Liver (tissue), 8 donors: ENCODE measurements at regions not wholly inside any gene's neighbourhood (a gene's known extent, or its start where the extent isn't known, plus 50 kb on each side); places are given as distances from the start of the nearest gene placed in this dataset.

Experiments
- DNase-seq: peaks from one replicate; pipeline ENCODE4 v3.0.0-alpha.2; 2017; ENCODE audit warnings: low spot score
- H3K27ac ChIP-seq, 2 donors: one replicate each; pipeline ENCODE4 v1.7.0; 2013; ENCODE audit warnings: inconsistent platforms in 2 of 2, low read length in 2 of 2, control low read depth in 1 of 2, low read depth in 1 of 2, mild to moderate bottlenecking in 1 of 2
- H3K27me3 ChIP-seq, 4 donors: one replicate each; pipeline versions ENCODE4 v1.6.1 to v1.7.0; 2013; ENCODE audit warnings: low read length in 3 of 4, inconsistent platforms in 1 of 4, mild to moderate bottlenecking in 1 of 4, moderate library complexity in 1 of 4; ENCODE audit not compliant: control insufficient read depth in 4 of 4, insufficient read depth in 4 of 4
- H3K36me3 ChIP-seq, 4 donors: one replicate each; pipeline versions ENCODE4 v1.6.1 to v1.7.0; 2013; ENCODE audit warnings: low read length in 3 of 4, mild to moderate bottlenecking in 3 of 4, low read depth in 1 of 4, moderate library complexity in 1 of 4; ENCODE audit not compliant: control insufficient read depth in 4 of 4, insufficient read depth in 3 of 4
- H3K4me1 ChIP-seq, 4 donors: one replicate each; pipeline versions ENCODE4 v1.6.1 to v1.7.0; 2013; ENCODE audit warnings: low read length in 3 of 4, mild to moderate bottlenecking in 3 of 4, moderate library complexity in 1 of 4; ENCODE audit not compliant: control insufficient read depth in 4 of 4, insufficient read depth in 4 of 4
- H3K4me3 ChIP-seq, 3 donors: one replicate each; pipeline versions ENCODE4 v1.6.1 to v1.7.0; 2013; ENCODE audit warnings: low read length in 3 of 3, control low read depth in 1 of 3, low read depth in 1 of 3, mild to moderate bottlenecking in 1 of 3
- H3K9ac ChIP-seq, 2 donors: one replicate each; pipeline ENCODE4 v1.7.0; 2013; ENCODE audit warnings: low read length in 2 of 2, mild to moderate bottlenecking in 2 of 2, moderate library complexity in 2 of 2, control low read depth in 1 of 2, low read depth in 1 of 2
- H3K9me3 ChIP-seq, 4 donors: one replicate each; pipeline versions ENCODE4 v1.6.1 to v1.7.0; 2013; ENCODE audit warnings: low read length in 3 of 4; ENCODE audit not compliant: control insufficient read depth in 4 of 4
- ATF3 ChIP-seq: IDR thresholded peaks from 2 replicates; pipeline ENCODE4 v1.6.1; 2016; ENCODE audit warnings: antibody characterized with exemption
- EGR1 ChIP-seq, 2 donors: IDR thresholded peaks; 2 replicates each; pipeline ENCODE4 v1.6.1; 2016 to 2018; ENCODE audit warnings: antibody characterized with exemption in 2 of 2, low read depth in 2 of 2
- FOXA1 ChIP-seq: IDR thresholded peaks from 2 replicates; pipeline ENCODE4 v1.6.1; 2016; ENCODE audit warnings: antibody characterized with exemption
- GABPA ChIP-seq, 2 donors: IDR thresholded peaks in 1 of 2; conservative IDR thresholded peaks in 1 of 2; 2 replicates each; pipeline ENCODE4 v1.6.1; 2016; ENCODE audit warnings: antibody characterized with exemption in 2 of 2, mild to moderate bottlenecking in 1 of 2, moderate library complexity in 1 of 2
- HNF4G ChIP-seq: IDR thresholded peaks from 2 replicates; pipeline ENCODE4 v1.6.1; 2016; ENCODE audit warnings: antibody characterized with exemption
- JUND ChIP-seq, 2 donors: IDR thresholded peaks; 2 replicates each; pipeline ENCODE4 v1.6.1; 2016; ENCODE audit warnings: antibody characterized with exemption in 2 of 2
- MAX ChIP-seq: IDR thresholded peaks from 2 replicates; pipeline ENCODE4 v1.6.1; 2016; ENCODE audit warnings: antibody characterized with exemption
- NR2F2 ChIP-seq: IDR thresholded peaks from 2 replicates; pipeline ENCODE4 v1.6.1; 2016; ENCODE audit warnings: antibody characterized with exemption
- RAD21 ChIP-seq, 2 donors: IDR thresholded peaks; 2 replicates each; pipeline ENCODE4 v1.6.1; 2016; ENCODE audit warnings: antibody characterized with exemption in 2 of 2, mild to moderate bottlenecking in 2 of 2
- SP1 ChIP-seq: IDR thresholded peaks from 2 replicates; pipeline ENCODE4 v1.6.1; 2018; ENCODE audit warnings: antibody characterized with exemption, mild to moderate bottlenecking
- TAF1 ChIP-seq: conservative IDR thresholded peaks from 2 replicates; pipeline ENCODE4 v1.6.1; 2016; ENCODE audit warnings: antibody characterized with exemption, mild to moderate bottlenecking
- ZBTB33 ChIP-seq: IDR thresholded peaks from 2 replicates; pipeline ENCODE4 v1.6.1; 2016; ENCODE audit warnings: antibody characterized with exemption
- WGBS: extraction: QIAGEN DNeasy Blood & Tissue Kit; methylation state at CpG from one replicate; pipeline ENCODE4 v1.1.7; 2013; 5-methylcytosine and 5-hydroxymethylcytosine counted together
- TF ChIP-seq, protein P1 (sequence below): fragments of 150-350 bp; IDR thresholded peaks from 2 replicates; pipeline ENCODE4 v1.5.1; 2017; ENCODE audit warnings: improper control_type of control experiment, low read depth, low read length; ENCODE audit not compliant: missing input control
- TF ChIP-seq, protein P2 (sequence below): IDR thresholded peaks from 2 replicates; pipeline ENCODE4 v1.6.1; 2016; ENCODE audit warnings: antibody characterized with exemption, mild to moderate bottlenecking
- donor health status: healthy.
- donor health status: healthy.
- donor health status: healthy.
- donor health status: healthy.
- donor health status: healthy.

DNA sequence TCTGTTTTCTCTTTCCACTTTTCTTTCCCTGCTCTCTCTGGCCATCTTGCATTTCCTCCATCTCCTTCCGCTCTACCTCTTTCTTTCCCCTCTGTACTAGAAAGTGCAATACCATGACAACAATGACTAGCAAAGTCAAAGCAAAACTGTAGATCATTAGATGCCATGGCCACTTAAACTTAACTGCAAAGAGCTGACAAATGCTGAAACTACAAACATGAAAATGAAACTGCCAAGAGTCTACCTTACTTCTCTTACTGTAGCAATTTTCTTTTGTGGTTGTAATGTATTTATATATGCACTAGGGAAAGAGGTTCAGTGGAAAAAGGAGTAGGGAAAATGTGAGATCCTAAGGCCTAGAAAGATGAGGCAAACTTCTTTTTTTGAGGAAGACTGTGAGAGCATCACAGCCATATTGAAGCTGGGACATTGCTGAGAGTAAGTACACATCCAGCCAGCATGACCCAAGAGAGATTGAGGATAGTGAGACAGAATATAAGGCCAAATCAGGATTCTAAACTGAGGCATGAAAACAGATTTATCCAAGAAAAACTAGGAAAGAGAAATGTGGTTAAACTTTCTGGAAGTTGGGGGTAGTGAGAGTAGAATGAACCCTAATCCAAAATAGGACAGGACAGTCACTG is 276.6 kb upstream of the NAV3 start:
- H3K4me3 ChIP-seq: no peak overlapping the region
- no peak overlapping the region for H3K9ac ChIP-seq
- no peaks in the 10 kb centered on the region for H3K9me3 ChIP-seq
- 83% methylated on average over 1 of the region's 1 CpG for WGBS
- H3K36me3 ChIP-seq: no peaks in the 10 kb centered on the region
- H3K4me1 ChIP-seq: no peaks in the 10 kb centered on the region
- H3K27me3 ChIP-seq: no peaks in the 10 kb centered on the region
- no peak overlapping the region for H3K27ac ChIP-seq
- TF ChIP-seq MAX (no peak), GABPA (IDR thresholded peaks at IDR 0.05 in 1 of 2, conservative IDR thresholded peaks at IDR 0.05 in 1 of 2) (no peak), SP1 (no peak)
- TF ChIP-seq, protein P1, sequence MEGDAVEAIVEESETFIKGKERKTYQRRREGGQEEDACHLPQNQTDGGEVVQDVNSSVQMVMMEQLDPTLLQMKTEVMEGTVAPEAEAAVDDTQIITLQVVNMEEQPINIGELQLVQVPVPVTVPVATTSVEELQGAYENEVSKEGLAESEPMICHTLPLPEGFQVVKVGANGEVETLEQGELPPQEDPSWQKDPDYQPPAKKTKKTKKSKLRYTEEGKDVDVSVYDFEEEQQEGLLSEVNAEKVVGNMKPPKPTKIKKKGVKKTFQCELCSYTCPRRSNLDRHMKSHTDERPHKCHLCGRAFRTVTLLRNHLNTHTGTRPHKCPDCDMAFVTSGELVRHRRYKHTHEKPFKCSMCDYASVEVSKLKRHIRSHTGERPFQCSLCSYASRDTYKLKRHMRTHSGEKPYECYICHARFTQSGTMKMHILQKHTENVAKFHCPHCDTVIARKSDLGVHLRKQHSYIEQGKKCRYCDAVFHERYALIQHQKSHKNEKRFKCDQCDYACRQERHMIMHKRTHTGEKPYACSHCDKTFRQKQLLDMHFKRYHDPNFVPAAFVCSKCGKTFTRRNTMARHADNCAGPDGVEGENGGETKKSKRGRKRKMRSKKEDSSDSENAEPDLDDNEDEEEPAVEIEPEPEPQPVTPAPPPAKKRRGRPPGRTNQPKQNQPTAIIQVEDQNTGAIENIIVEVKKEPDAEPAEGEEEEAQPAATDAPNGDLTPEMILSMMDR: no peak
- TF ChIP-seq, protein P2, sequence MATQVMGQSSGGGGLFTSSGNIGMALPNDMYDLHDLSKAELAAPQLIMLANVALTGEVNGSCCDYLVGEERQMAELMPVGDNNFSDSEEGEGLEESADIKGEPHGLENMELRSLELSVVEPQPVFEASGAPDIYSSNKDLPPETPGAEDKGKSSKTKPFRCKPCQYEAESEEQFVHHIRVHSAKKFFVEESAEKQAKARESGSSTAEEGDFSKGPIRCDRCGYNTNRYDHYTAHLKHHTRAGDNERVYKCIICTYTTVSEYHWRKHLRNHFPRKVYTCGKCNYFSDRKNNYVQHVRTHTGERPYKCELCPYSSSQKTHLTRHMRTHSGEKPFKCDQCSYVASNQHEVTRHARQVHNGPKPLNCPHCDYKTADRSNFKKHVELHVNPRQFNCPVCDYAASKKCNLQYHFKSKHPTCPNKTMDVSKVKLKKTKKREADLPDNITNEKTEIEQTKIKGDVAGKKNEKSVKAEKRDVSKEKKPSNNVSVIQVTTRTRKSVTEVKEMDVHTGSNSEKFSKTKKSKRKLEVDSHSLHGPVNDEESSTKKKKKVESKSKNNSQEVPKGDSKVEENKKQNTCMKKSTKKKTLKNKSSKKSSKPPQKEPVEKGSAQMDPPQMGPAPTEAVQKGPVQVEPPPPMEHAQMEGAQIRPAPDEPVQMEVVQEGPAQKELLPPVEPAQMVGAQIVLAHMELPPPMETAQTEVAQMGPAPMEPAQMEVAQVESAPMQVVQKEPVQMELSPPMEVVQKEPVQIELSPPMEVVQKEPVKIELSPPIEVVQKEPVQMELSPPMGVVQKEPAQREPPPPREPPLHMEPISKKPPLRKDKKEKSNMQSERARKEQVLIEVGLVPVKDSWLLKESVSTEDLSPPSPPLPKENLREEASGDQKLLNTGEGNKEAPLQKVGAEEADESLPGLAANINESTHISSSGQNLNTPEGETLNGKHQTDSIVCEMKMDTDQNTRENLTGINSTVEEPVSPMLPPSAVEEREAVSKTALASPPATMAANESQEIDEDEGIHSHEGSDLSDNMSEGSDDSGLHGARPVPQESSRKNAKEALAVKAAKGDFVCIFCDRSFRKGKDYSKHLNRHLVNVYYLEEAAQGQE: no peak
- no peak for DNase-seq

- no peak for TF ChIP-seq RAD21 (IDR thresholded peaks at IDR 0.05)
- TF ChIP-seq TAF1: no peak
- TF ChIP-seq EGR1 (IDR thresholded peaks at IDR 0.05; ENCODE audit: low read depth in 2 of 2): no peak
- TF ChIP-seq ZBTB33: no peak
- TF ChIP-seq GABPA (IDR thresholded peaks at IDR 0.05 in 1 of 2, conservative IDR thresholded peaks at IDR 0.05 in 1 of 2): no peak
- no peak for TF ChIP-seq ATF3
- TF ChIP-seq, protein P1: no peak
- no peak for TF ChIP-seq NR2F2
- no peak for TF ChIP-seq HNF4G
- no peak for TF ChIP-seq JUND (IDR thresholded peaks at IDR 0.05)
- no peak for TF ChIP-seq FOXA1
- H3K9me3 ChIP-seq: no peaks in the 10 kb centered on the region
- H3K4me3 ChIP-seq: no peak overlapping the region
- H3K9ac ChIP-seq: no peak overlapping the region
- H3K36me3 ChIP-seq: no peaks in the 10 kb centered on the region
- H3K27me3 ChIP-seq: no peaks in the 10 kb centered on the region
- no peak overlapping the region for H3K27ac ChIP-seq
- WGBS: 50% methylated on average over 3 of the region's 3 CpGs
- no peak for DNase-seq
- no peaks in the 10 kb centered on the region for H3K4me1 ChIP-seq
These were observed 281.1 kb upstream of the NAV3 start for GRCh38 chr12:77549383-77550128.
